Ovary (tissue), 7 donors: ENCODE measurements at regions not wholly inside any gene's neighbourhood (a gene's known extent, or its start where the extent isn't known, plus 50 kb on each side); places are given as distances from the start of the nearest gene placed in this dataset.

ENCODE experiments used
- DNase-seq, 5 donors: peaks; one replicate each; pipeline ENCODE4 v3.0.0-alpha.2; 2019 to 2020
- H3K27ac ChIP-seq, 2 donors: fragments of 200-600 bp; one replicate each; pipeline versions ENCODE4 v1.5.1 to v1.8.0; 2019 to 2022
- H3K27me3 ChIP-seq: fragments of 200-600 bp; one replicate; pipeline ENCODE4 v1.8.0; 2022
- H3K36me3 ChIP-seq: fragments of 200-600 bp; sonication (generic); one replicate; pipeline ENCODE4 v1.5.1; 2019
- H3K4me1 ChIP-seq: one replicate; pipeline ENCODE4 v1.8.1; 2013; ENCODE audit warnings: mild to moderate bottlenecking, moderate library complexity; ENCODE audit not compliant: insufficient read depth
- H3K4me3 ChIP-seq: fragments of 200-600 bp; sonication (generic); one replicate; pipeline ENCODE4 v1.5.1; 2017
- H3K9me3 ChIP-seq, 2 donors: fragments of 200-600 bp in 1 of 2; sonication (generic) in 1 of 2; one replicate each; pipeline versions ENCODE4 v1.5.1 to v1.8.1; 2013 to 2019; ENCODE audit warnings: mild to moderate bottlenecking in 1 of 2, moderate library complexity in 1 of 2
- EP300 ChIP-seq: sonication (generic); formaldehyde crosslinking; IDR thresholded peaks from one replicate; pipeline ENCODE4 v1.6.1; 2017; ENCODE audit warnings: antibody characterized with exemption
- POLR2A ChIP-seq: fragments of 450-650 bp; IDR thresholded peaks from one replicate; pipeline ENCODE4 v1.6.1; 2017; ENCODE audit warnings: antibody characterized with exemption, mild to moderate bottlenecking, moderate library complexity
- WGBS, 3 donors: extraction: QIAGEN DNeasy Blood & Tissue Kit in 1 of 3; methylation state at CpG; one replicate each; pipeline versions ENCODE4 v1.1.5 to v1.1.7; 2013 to 2017; 5-methylcytosine and 5-hydroxymethylcytosine counted together
- intact Hi-C, 4 donors: fragments of 100-400 bp; cut with DNase I; formaldehyde crosslinking; loops; one replicate each; pipeline versions ENCODE4 v1.11.0 to v1.15.1; 2022 to 2023
- TF ChIP-seq, protein P1 (sequence below), 3 donors: fragments of 450-650 bp in 2 of 3; fragments of 200-600 bp in 1 of 3; IDR thresholded peaks; one replicate each; pipeline versions ENCODE4 v1.5.1 to v1.8.0; 2016 to 2022; ENCODE audit warnings: antibody characterized with exemption in 3 of 3, mild to moderate bottlenecking in 1 of 3
- donor health status: DM: no; HTN: no; CAD: no; lungs with moderate emphysema.
- donor health status: DM: no; HTN: no; CAD: no.
- donor health status: Bipolar disorder and iron deficiency.
- donor health status: DM: no; HTN: no; CAD: no.
- donor health status: DM: yes; HTN: yes; CAD: no.

- TF ChIP-seq EP300 (no peak), POLR2A (no peak)
- TF ChIP-seq, protein P1, sequence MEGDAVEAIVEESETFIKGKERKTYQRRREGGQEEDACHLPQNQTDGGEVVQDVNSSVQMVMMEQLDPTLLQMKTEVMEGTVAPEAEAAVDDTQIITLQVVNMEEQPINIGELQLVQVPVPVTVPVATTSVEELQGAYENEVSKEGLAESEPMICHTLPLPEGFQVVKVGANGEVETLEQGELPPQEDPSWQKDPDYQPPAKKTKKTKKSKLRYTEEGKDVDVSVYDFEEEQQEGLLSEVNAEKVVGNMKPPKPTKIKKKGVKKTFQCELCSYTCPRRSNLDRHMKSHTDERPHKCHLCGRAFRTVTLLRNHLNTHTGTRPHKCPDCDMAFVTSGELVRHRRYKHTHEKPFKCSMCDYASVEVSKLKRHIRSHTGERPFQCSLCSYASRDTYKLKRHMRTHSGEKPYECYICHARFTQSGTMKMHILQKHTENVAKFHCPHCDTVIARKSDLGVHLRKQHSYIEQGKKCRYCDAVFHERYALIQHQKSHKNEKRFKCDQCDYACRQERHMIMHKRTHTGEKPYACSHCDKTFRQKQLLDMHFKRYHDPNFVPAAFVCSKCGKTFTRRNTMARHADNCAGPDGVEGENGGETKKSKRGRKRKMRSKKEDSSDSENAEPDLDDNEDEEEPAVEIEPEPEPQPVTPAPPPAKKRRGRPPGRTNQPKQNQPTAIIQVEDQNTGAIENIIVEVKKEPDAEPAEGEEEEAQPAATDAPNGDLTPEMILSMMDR (IDR thresholded peaks at IDR 0.05) = no peak
- no peak for DNase-seq
- intact Hi-C loops = no loop called here
- 80 to 90% (median 81%) methylated on average over 6 of the region's 6 CpGs for WGBS, 3 donors
- Histone ChIP-seq H3K4me1 (no peaks in the 10 kb centered on the region), H3K9me3 (no peaks in the 10 kb centered on the region), H3K27me3 (no peaks in the 10 kb centered on the region), H3K4me3 (no peak overlapping the region), H3K36me3 (no peaks in the 10 kb centered on the region), H3K27ac (no peak overlapping the region)
These were observed 83.1 kb upstream of the AJAP1 start for GRCh38 chr1:4571263-4571662.

- DNase-seq = no peak
- H3K9me3 ChIP-seq = no peaks in the 10 kb centered on the region
- no peak overlapping the region for H3K4me3 ChIP-seq
- TF ChIP-seq POLR2A = no peak
- TF ChIP-seq EP300 = no peak
- TF ChIP-seq, protein P1 (IDR thresholded peaks at IDR 0.05) = no peak
- H3K27me3 ChIP-seq = no peaks in the 10 kb centered on the region
- H3K36me3 ChIP-seq = no peaks in the 10 kb centered on the region
- intact Hi-C loops = no loop called here
- WGBS, 3 donors = 6 to 15% (median 13%) methylated on average over 3 of the region's 3 CpGs
- no peaks in the 10 kb centered on the region for H3K4me1 ChIP-seq
- H3K27ac ChIP-seq = no peak overlapping the region
These were observed 80.9 kb upstream of the AJAP1 start for GRCh38 chr1:4573526-4573925.

DNA sequence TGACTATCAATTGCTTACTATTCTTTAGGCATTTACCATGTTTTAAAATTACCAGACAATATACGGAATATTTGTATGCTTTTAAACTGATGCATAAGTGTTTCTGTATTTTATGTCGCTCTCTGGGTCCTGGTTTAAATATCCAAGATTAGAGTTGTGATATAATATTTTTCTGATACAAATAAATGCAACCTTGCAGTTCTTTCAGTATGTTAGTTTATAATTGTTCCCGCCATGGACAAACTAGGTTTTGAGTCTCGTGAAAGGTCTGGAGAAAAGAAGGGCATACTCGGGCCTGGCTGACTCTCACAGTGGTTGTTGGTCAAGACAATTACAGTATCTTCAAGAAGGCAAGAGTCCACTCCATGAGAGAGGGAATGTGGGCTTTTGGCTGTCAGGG, 72.6 kb upstream of the AJAP1 start:
- no peaks in the 10 kb centered on the region for H3K36me3 ChIP-seq
- no peak for DNase-seq
- no peak overlapping the region for H3K4me3 ChIP-seq
- TF ChIP-seq, protein P1 (IDR thresholded peaks at IDR 0.05) = no peak
- no peak for TF ChIP-seq EP300
- H3K27me3 ChIP-seq = no peaks in the 10 kb centered on the region
- WGBS, 3 donors = 70 to 86% (median 82%) methylated on average over 5 of the region's 5 CpGs
- H3K9me3 ChIP-seq = no peaks in the 10 kb centered on the region
- no peaks in the 10 kb centered on the region for H3K4me1 ChIP-seq
- intact Hi-C loops = no loop called here
- H3K27ac ChIP-seq = no peak overlapping the region

DNA sequence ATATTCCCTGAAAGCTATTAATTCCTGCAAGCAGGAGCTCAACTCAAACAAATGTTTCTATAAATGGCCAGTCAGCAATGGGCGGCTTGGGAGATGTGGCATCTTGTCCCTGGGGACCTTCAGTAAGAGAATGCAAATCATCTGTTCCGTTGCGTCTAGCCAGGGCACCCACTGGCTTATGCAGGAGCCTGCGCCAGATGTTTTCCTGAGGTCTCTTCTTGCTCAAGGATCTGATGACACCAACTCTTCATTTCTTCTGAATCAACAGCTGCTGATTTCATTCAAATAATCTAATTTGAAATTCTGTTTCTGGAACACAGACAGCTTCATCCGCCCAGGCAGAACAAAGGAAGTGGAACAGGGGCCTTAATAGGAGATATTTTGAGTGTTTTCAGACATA, 70.0 kb upstream of the AJAP1 start:
- no peaks in the 10 kb centered on the region for H3K27me3 ChIP-seq

More for the DNA sequence above, 70.0 kb upstream of the AJAP1 start:
- no peaks in the 10 kb centered on the region for H3K9me3 ChIP-seq
- no peak overlapping the region for H3K4me3 ChIP-seq
- no peaks in the 10 kb centered on the region for H3K36me3 ChIP-seq
- WGBS, 3 donors = 58 to 60% (median 59%) methylated on average over 5 of the region's 5 CpGs
- intact Hi-C loops = no loop called here
- H3K27ac ChIP-seq = no peak overlapping the region
- TF ChIP-seq POLR2A (no peak), EP300 (no peak)
- TF ChIP-seq, protein P1 (IDR thresholded peaks at IDR 0.05) = no peak
- H3K4me1 ChIP-seq = no peaks in the 10 kb centered on the region
- DNase-seq = no peak
